GM19455 (cell line): ENCODE measurements at regions not wholly inside any gene's neighbourhood (a gene's known extent, or its start where the extent isn't known, plus 50 kb on each side); places are given as distances from the start of the nearest gene placed in this dataset.
A peak's percentile ranks its signal among the peaks of the same experiment; 100 is the strongest.

Source experiments
- ATAC-seq: cut with Tn5 transposase; IDR thresholded peaks from one replicate; pipeline ENCODE4 v1.9.1; 2021; ENCODE audit not compliant: unreplicated experiment

DNA sequence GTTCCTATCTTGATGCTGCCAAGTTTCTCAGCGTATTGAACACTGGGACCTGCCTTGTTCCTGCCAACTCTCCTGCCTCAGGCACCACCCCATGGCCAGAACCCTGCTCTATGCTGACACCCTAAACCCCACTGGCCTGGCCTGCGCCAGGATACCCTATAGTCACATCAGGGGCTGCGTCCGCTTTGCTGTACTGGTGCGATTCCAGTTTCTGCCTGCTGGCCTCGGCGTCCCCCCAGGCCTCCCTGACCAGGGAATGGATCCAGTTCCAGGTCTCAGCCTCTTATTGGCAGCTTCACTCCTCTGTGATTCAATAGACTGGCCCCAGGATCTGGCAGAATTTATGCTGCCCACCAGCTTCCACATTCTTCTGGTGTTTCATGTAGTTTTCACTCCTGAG, 55.0 kb downstream of the GPR6 start:
- ATAC-seq: no peak

DNA sequence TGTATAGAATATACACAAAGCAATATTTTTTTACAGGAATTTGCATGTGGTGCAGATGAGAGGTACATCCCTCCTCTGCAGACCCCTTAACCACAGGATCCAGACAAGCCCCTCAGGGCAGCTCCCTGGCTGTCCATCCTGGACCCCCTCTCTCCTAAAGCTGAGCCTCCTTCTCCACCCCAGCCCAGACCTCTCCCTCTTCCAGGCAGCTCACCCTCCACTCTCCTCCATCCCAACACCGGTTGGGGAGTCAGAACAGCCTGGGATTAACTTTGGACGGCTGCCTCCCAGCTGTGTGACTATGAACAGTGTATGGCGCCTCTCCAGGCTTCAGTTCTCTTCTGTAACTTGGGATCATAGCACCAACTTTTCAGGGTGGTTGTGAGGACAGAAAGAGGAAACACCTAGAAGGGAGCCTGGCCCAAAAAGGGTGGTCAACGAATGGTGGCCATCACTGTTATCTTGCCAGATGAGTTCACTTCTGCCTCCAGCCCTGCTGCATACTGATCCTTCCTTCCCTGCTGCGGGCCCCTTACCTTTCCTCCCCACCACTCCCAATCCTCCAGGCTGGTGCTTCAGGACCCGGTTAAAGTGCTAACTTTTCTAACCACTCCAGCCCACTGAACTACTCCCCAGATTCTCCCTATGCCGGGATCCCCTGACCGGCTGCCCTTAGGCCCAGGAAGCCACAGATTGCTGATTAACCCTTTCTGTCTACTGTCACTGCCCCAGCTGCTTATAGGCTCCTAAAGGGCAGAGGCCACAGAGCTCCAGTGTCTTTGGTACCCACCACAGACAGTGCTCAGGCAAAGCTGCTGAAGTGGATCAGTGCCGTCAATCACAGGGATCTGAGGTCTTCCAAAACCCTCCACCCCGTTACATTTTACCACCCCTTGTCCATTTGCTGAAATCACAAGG, 55.9 kb downstream of the GPR6 start:
- no peak for ATAC-seq

DNA sequence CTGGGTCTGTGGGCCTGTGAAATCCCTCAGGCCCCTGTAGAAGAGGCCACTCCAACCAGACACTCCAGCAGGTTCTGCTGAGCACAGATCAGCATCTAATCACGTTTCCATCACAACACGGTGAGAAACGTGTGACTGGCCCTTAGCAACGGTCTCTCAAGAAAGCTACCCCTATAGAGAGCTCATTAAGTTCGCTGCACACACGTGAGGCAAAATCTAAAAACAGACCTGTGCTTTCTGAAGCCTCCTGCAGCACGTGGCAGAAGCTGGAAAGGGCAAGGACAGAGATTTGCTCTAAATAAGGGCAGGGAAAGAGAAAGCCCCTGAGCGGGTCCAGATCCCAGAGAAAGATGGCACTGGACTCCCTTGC, 56.5 kb downstream of the GPR6 start:
- no peak for ATAC-seq

DNA sequence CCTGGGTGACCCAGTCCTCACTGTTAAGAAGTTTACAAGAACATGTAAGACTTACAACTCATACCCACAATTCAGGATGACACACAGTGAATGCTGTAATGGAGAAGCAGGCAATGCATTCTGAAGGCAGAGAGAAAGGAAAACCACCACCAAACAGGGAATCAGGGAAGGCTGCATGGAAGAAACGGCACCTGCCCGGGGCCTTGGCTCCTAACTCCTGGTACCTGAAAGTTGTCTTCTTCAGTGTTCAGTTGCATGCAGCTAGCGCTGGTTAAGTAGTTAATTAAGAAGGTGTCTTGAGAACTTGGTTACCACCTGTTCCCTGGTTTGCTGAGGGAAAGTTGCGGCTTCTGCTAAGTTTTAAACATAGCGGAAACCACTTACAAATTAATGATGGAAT, 57.2 kb downstream of the GPR6 start:
- ATAC-seq: no peak

DNA sequence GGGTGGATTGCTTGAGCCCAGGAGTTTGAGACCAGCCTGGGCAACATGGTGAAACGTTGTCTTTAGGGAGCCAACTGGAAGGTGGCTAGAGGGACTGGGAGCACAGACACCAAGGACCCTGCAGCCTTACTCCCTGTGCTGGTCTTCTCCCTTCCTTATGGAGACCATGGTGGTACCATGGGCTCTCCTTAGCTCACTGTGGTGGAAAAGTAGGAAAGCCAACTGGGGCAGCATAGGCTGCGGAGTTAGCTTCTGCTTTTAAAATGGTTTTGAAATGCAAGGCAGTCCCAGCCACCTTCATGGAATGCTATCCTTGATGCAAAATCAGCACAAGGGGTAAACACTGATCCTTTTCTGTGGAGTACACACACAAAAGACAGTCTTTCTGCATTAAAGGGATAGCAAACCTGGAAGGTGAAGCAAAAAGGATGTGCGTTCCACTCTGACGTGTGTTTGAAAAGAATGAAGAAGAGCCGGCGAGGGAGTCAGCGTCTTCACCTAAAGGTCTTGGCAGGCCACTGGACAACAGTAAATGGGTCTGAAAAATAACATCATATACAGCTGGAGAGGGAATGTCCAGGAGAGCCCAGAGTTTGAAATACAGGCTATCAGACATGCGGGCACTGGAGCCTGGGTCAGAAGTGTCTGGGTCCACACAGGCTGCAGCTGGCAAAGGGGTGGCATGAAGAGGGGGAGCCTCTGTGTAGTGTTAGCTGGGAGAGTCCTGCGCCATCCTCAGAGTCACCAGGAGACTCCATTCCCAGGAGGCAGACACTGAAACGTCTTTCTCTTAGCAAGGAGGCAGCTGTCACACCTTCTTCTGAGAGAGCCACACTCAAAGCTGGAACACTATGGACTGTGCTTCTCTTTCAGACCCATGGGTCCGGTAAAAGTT, 58.5 kb downstream of the GPR6 start:
- ATAC-seq: no peak

DNA sequence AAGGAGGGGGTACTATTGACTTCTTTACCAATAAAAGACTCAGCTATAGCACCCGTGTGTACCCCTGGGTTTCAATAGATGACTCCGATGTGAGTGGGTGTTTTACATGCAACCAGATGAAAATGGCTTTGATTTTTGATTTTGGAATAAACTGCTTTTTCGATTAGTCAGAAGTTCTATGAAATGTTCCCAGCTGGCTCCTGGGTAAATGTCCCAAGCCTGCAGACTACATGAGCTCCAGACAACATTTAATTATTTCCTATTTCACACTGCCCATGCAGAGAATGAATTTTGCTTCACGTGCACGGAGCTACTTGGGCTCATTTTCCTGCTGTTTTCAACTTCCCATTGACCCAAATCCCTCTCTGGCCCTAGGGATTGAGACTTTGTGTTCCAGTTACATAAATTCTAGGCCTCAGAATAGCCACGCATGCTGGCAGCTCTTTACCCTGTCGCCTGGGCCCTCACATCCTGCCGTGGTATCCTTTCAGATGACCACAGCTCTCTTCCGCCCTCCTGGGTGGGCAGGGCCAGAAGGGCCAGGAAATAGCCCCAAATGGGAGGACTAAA, 59.7 kb downstream of the GPR6 start:
- no peak for ATAC-seq

DNA sequence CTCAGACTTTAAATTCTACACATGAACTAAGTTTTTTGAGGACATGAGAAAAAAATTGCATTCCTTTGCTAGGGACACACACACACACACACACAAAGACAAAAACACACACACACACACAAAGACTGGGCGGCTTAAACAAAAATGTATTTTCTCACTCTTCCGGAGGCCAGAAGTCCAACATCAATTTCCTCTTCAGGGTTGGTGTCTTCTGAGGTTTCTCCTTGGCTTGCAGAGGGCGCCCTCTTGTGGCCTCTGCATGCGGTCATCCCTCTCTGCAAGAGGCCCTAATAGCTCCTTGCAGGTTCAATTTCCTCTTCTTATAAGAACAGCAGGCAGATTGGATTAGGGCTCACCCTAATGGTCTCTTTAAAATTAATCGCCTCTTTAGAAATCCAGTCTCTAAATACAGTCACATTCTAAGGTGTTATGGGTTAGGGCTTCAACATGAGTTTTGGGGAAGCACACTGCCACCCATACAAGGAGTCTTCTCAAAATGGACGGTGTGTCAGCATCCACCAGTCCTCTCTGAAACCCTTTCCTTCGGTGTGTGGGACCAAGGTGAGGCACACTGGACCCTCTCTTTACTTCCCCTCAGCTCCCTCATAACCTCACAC, 61.4 kb downstream of the GPR6 start:
- ATAC-seq: peak; percentile 83

DNA sequence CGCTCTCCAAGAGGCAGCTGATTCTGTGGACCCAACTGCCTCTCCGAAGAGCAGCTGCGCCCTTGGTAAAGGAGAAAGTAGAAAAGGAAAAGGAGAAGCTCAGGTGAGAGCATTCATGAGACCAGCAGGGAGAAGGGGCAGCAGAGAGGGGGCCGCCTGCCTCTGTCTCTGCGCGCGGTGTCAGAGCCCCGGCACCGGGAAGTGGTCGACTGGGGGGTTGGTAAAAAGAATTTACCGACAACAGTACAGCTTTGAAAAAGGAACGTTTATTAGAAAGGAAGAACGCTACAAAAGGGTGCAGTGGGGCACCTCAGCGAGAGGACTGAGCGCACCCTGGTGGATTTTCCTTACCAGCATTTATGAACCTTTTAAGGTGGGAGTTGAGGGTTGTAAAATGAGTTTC, 61.9 kb downstream of the GPR6 start:
- ATAC-seq: peak; percentile 52

DNA sequence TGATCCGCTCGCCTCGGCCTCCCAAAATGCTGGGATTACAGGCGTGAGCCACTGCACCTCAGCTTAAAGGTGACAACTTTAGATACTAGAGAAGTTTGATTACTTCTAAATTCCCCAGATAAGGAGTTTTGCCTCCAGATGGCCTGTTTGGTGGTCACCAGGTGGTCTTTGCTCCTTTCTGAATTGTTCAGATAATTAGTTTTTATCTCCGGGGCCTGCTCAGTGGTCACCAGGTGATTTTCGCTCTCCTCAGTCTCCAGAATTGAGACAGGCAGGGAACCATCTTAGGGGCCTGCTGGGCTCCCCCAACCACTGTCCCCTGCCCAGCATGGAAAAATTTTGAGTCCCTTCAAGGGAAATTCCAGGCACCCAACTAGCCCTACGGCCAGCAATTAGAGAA, 62.6 kb downstream of the GPR6 start:
- ATAC-seq: no peak

DNA sequence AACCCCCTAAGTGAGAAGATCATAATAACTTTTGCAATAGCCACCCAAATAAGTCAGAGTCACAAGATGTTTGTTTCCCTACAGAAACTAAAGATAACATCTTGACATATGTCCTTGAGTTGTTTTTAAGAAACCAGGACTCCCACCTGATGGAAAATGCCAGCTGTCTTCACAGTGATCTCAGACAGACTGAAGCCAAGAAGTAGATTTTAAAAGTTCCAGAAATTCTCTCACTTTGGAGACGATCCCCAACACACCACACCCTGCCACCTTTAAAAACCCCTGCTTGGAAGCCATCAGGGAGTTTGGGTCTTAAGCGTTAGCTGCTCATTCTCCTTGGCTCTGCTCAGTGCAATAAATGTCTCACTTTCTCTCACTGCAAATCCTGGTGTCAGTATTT, 63.0 kb downstream of the GPR6 start:
- ATAC-seq: no peak

DNA sequence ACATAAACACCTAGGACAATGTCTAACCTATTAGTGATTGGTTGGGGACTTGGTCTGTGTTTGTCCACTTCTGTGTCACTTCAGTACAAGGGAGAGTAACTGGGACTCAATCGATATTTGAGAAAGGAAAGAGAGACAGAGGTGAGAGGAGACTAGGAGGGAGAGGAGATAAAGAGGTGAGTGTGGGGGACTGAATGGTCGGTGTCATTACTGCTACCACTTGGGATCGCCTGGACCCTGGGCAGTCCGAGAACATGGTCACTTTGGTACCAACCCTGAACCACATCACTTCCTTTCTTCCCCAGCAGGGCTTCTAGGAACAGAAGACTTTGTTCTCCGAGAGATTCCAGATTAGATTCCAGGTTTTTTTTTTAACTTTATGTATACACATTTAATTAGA, 63.7 kb downstream of the GPR6 start:
- no peak for ATAC-seq

DNA sequence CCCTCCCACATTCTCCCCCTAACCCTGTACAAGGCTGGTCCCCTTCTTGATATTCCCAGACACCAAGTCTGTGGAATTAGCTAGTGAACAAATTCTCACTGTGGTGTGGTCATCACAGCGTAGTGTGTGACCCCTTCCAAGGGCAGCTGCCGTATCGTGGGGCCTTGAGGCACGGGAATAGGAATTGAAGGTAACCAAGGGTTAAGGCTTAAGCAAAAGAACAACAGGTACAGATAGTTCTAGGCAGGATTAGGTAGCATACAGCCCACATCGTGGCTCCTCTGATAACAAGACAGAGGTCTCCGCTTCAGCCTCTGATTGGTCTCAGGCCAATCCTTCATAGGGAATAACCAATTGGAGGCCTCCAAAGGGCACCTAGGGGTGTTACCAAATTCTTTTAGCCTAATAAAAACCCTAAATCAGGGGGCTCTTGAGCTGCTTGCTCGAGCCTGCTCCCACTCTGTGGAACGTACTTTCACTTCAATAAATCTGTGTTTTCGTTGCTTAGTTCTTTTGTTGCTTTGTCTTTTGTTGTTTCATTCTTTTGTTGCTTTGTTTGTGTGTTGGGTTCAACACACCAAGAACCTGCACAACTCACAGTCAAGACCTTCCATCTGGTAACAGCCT, 64.7 kb downstream of the GPR6 start:
- ATAC-seq: no peak

DNA sequence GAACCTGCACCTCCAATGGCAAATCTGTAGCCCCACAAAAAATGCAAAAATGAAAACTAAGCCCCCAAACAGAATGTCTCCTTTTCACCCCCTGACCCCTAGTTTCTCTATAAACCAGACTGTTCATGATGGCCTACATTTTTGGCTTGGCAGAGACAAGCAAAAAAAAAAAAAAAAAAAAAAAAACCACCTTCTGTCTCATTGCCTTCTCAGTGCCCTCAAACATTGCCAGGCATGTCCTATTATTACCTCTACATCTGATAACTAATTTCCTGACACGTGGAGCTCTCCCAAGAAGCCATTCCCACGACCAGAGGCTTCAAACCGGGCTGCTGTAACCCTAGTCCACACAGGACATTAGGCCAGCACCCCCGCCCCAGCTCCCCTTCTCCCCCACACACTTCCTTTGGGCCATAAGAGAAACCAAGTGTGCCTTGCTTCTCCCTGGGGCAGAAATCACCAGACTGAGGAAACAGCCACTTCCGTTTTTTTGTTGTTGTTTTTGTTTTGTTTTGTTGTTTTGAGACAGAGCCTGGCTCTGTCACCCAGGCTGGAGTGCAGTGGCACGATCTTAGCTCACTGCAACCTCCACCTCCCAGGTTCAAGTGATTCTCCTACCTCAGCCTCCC, 65.4 kb downstream of the GPR6 start:
- no peak for ATAC-seq

DNA sequence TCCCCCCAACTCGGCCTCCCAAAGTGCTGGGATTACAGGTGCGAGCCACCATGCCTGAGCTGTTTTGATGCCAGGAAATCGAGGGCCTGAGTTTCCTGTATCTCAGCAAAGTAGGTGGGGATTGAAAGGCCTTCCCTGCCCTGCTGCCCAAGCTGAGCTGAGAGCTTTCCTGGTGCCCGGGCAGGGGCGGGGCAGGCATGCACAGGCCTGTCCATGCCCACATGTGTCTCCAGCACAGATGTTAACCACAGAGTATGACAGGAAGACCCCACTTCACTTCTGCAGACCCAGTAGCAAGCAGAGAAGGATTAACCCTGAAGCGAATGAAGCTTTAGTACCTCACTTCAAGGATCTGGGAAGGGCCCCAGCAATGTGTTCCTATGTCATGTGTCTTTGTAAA, 66.0 kb downstream of the GPR6 start:
- ATAC-seq: no peak

DNA sequence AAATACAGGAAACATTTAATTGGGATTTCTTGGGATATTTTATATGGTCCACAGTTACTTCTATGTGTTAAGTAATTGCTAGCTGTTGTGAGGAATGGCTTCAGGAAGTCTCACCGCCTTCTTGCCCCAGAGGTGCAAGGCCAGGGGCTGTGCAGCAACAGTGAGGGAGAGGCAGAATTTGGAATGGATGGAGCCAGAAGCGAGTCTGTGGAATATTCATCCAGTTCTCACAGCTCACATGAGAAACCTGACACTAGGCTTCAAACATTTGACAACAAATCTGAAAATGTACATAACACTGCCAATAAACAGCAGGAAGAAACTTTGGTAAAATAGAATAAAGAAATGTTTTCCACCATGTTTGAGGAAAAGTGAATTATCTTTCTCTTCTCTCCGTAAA, 66.5 kb downstream of the GPR6 start:
- ATAC-seq: no peak

DNA sequence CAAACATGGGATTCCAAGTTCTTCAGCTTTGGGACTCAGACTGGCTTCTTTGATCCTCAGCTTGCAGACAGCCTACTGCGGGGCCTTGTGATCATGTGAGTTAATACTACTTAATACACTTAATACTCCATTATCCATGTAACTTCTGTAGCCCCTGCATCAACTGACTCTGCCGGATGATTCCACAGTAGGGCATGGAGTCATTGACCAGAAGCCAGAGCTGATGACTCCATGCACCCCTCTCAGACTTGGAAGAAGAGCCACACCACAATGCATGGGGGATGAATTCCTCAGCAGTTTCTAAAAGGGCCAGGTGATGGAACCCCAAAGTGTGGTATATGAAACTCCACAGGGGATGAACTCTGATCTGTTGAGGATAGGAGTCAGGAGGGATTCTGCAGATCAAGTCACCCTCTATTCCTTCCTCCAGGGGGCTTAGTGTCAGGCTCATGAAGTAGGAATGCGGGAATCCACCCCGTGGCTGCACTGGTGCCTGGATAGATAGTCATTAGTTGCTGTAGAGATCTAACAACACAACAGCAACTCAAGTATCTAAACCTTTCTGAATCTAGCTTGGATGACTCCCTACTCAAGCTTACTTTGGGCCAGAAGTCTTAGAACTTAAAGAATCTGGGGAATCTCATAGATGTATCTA, 70.2 kb downstream of the GPR6 start:
- no peak for ATAC-seq

DNA sequence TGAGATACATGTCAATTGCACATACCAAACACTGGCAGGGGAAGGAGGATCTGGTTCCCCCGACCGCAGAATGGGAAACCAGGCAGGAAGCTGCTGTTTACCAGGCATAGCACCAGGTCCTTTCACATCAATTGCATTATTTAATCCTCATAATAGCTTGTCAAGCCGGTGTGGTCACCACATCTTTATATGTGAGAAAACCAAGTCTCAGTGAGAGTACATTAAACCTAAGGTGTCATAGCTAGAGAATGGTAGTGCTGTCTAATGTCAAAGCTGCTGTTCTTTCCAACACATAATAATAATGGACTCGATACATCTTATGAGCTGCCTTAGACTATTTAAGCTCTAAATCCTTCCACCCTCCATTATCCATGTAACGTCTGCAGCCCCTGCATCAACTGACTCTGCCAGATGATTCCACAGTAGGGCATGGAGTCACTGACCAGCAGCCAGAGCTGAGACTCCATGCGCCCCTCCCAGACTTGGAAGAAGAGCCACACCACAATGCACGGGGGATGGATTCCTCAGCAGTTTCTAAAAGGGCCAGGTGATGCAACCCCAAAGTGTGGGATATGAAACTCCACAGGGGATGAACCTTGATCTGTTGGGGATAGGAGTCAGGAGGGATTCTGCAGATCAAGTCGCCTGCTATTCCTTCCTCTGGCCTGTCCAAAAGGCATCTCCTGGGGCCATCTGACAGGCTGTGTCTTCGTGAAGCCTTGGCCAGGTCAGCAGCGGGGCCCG, 71.8 kb downstream of the GPR6 start:
- ATAC-seq: no peak
